Fibroblast of lung (primary cell): ENCODE measurements at regions not wholly inside any gene's neighbourhood (a gene's known extent, or its start where the extent isn't known, plus 50 kb on each side); places are given as distances from the start of the nearest gene placed in this dataset.

Source experiments
- DNase-seq, 2 donors: peaks; one replicate each; pipeline versions ENCODE4 v3.0.0 to v3.0.0-alpha.2; 2010; ENCODE audit warnings: low read depth in 2 of 2
- H2AFZ ChIP-seq: 2 replicates; pipeline ENCODE4 v1.5.1; 2012; ENCODE audit warnings: low read length, control low read depth, inconsistent platforms
- H3K27ac ChIP-seq: 2 replicates; pipeline ENCODE4 v1.5.1; 2011; ENCODE audit warnings: low read length, control low read depth; ENCODE audit not compliant: insufficient read depth
- H3K27me3 ChIP-seq: 2 replicates; pipeline ENCODE4 v1.5.1; 2011; ENCODE audit warnings: mild to moderate bottlenecking, low read length; ENCODE audit not compliant: control insufficient read depth, insufficient read depth
- H3K36me3 ChIP-seq: 2 replicates; pipeline ENCODE4 v1.5.1; 2011; ENCODE audit warnings: low read length; ENCODE audit not compliant: control insufficient read depth, insufficient read depth
- H3K4me1 ChIP-seq: 2 replicates; pipeline ENCODE4 v1.5.1; 2011; ENCODE audit warnings: low read length; ENCODE audit not compliant: control insufficient read depth, insufficient read depth; ENCODE audit errors: extremely low read depth
- H3K4me2 ChIP-seq: 2 replicates; pipeline ENCODE4 v1.5.1; 2011; ENCODE audit warnings: low read length, control low read depth; ENCODE audit not compliant: insufficient read depth; ENCODE audit errors: extremely low read depth
- H3K4me3 ChIP-seq, 4 experiments: fragments of 200-600 bp in 1 of 4; sonication (generic) in 1 of 4; replicated peaks in 1 of 4; 2 replicates each; pipeline ENCODE4 v1.5.1; 2011 to 2016; ENCODE audit warnings: low read length in 4 of 4, low read depth in 3 of 4, mild to moderate bottlenecking in 3 of 4, control low read depth in 2 of 4, inconsistent platforms in 1 of 4, mixed read lengths in 1 of 4; ENCODE audit not compliant: insufficient read depth in 1 of 4; ENCODE audit errors: control extremely low read depth in 1 of 4
- H3K79me2 ChIP-seq: 2 replicates; pipeline ENCODE4 v1.5.1; 2012; ENCODE audit warnings: mild to moderate bottlenecking, low read length, inconsistent platforms; ENCODE audit not compliant: control insufficient read depth, insufficient read depth
- H3K9ac ChIP-seq: 2 replicates; pipeline ENCODE4 v1.5.1; 2011; ENCODE audit warnings: mild to moderate bottlenecking, low read length, control low read depth; ENCODE audit not compliant: insufficient read depth
- H3K9me3 ChIP-seq: 2 replicates; pipeline ENCODE4 v1.5.1; 2012; ENCODE audit warnings: low read depth, low read length; ENCODE audit not compliant: control insufficient read depth, insufficient read depth
- H4K20me1 ChIP-seq: 2 replicates; pipeline ENCODE4 v1.5.1; 2011; ENCODE audit warnings: low read length; ENCODE audit not compliant: control insufficient read depth, insufficient read depth; ENCODE audit errors: extremely low read depth
- CTCF ChIP-seq, 2 donors: IDR thresholded peaks in 1 of 2; conservative IDR thresholded peaks in 1 of 2; 1 replicate in 1 of 2; 2 replicates in 1 of 2; pipeline ENCODE4 v1.5.1; 2011 to 2012; ENCODE audit warnings: low read length in 2 of 2, control low read depth in 1 of 2, inconsistent platforms in 1 of 2, low read depth in 1 of 2, mild to moderate bottlenecking in 1 of 2
- EZH2 ChIP-seq: IDR thresholded peaks from 2 replicates; pipeline ENCODE4 v1.5.1; 2012; ENCODE audit warnings: low read length, control low read depth, mild to moderate bottlenecking; ENCODE audit errors: missing control alignments

- Histone ChIP-seq H3K4me2 (no peak overlapping the region), H3K4me1 (no peaks in the 10 kb centered on the region), H2AFZ (no peak overlapping the region), H3K27me3 (no peaks in the 10 kb centered on the region), H3K4me3 (no peak overlapping the region), H3K9me3 (no peaks in the 10 kb centered on the region), H3K9ac (no peak overlapping the region), H3K36me3 (no peaks in the 10 kb centered on the region), H3K79me2 (no peaks in the 10 kb centered on the region), H3K27ac (no peak overlapping the region), H4K20me1 (no peaks in the 10 kb centered on the region)
- DNase-seq = no peak
- TF ChIP-seq EZH2 (no peak), CTCF (conservative IDR thresholded peaks at IDR 0.05 in 1 of 2, IDR thresholded peaks at IDR 0.05 in 1 of 2; ENCODE audit: low read depth in 1 of 2, low read length in 2 of 2) (no peak)
Observed at GRCh38 chr5:153067869-153068268, 422.6 kb upstream of the GRIA1 start.

GRCh38 chr5:153079396-153079795 lies 411.1 kb upstream of the GRIA1 start:
- no peak overlapping the region for H3K4me3 ChIP-seq
- H3K4me2 ChIP-seq = no peak overlapping the region
- no peaks in the 10 kb centered on the region for H3K27me3 ChIP-seq
- no peaks in the 10 kb centered on the region for H3K36me3 ChIP-seq
- no peaks in the 10 kb centered on the region for H3K9me3 ChIP-seq
- H4K20me1 ChIP-seq = no peaks in the 10 kb centered on the region
- no peaks in the 10 kb centered on the region for H3K4me1 ChIP-seq
- H2AFZ ChIP-seq = no peak overlapping the region
- no peak overlapping the region for H3K9ac ChIP-seq
- no peak overlapping the region for H3K27ac ChIP-seq
- no peak for DNase-seq
- TF ChIP-seq EZH2 (no peak), CTCF (conservative IDR thresholded peaks at IDR 0.05 in 1 of 2, IDR thresholded peaks at IDR 0.05 in 1 of 2; ENCODE audit: low read depth in 1 of 2, low read length in 2 of 2) (no peak)
- no peaks in the 10 kb centered on the region for H3K79me2 ChIP-seq

- Histone ChIP-seq H3K9ac (no peak overlapping the region), H3K79me2 (no peaks in the 10 kb centered on the region), H3K36me3 (no peaks in the 10 kb centered on the region), H3K9me3 (no peaks in the 10 kb centered on the region), H3K4me1 (no peaks in the 10 kb centered on the region), H3K4me2 (no peak overlapping the region), H2AFZ (no peak overlapping the region), H3K27ac (no peak overlapping the region), H3K27me3 (no peaks in the 10 kb centered on the region), H3K4me3 (no peak overlapping the region), H4K20me1 (no peaks in the 10 kb centered on the region)
- TF ChIP-seq EZH2 (no peak), CTCF (conservative IDR thresholded peaks at IDR 0.05 in 1 of 2, IDR thresholded peaks at IDR 0.05 in 1 of 2; ENCODE audit: low read depth in 1 of 2, low read length in 2 of 2) (no peak)
- DNase-seq = no peak
Observed at GRCh38 chr5:153080940-153081339, 409.5 kb upstream of the GRIA1 start.
